Glomerular visceral epithelial cell (primary cell): ENCODE measurements at regions not wholly inside any gene's neighbourhood (a gene's known extent, or its start where the extent isn't known, plus 50 kb on each side); places are given as distances from the start of the nearest gene placed in this dataset.
A peak's percentile ranks its signal among the peaks of the same experiment; 100 is the strongest.
"Not testable (repeated sequence)": the region's sequence is repeated elsewhere in the genome, so short reads cannot be mapped to it uniquely, and the experiment has no call there.

Source experiments
- DNase-seq: peaks from one replicate; pipeline ENCODE4 v3.0.0-alpha.2; 2016; ENCODE audit errors: extremely low spot score

GRCh38 chr2:150211164-150211631 is 276.3 kb downstream of the RND3 start:
- no peak for DNase-seq

DNA sequence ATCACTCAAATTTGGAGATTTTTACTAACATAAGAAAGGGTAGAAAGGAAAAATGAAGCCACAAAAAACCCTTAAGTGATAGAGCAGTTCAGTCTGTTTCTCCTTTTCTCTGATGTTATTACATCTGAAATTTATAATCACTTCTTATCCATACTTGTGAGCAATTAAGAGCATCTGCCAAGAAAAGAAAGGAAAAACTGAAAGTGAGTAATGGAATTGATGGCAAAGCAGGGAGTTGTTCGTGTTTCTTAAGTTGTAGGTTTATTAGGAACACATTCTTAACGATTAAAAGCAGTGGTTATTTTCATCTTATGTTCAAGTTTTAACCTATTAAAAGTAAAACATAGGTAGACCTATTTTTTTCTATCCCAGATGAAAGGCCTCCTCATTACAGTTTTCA is 277.7 kb downstream of the RND3 start:
- no peak for DNase-seq

GRCh38 chr2:150208689-150209088 is 278.8 kb downstream of the RND3 start:
- no peak for DNase-seq

GRCh38 chr2:150207979-150208378 is 279.5 kb downstream of the RND3 start:
- no peak for DNase-seq

GRCh38 chr2:150204451-150204850 is 283.0 kb downstream of the RND3 start:
- peak; percentile 37 for DNase-seq

DNA sequence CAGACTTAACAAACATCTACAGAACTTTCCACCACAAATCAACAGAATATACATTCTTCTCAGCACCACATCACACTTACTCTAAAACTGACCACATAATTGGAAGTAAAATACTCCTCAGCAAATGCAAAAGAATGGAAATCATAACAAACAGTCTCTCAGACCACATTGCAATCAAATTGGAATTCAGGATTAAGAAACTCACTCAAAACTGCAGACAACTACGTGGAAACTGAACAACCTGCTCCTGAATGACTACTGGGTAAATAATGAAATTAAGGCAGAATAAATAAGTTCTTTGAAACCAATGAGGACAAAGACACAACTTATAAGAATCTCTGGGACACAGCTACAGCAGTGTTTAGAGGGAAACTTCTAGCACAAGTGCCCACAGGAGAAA is 292.7 kb downstream of the RND3 start:
- not testable (repeated sequence) for DNase-seq

GRCh38 chr2:150192701-150193100 is 294.8 kb downstream of the RND3 start:
- DNase-seq, result no peak

DNA sequence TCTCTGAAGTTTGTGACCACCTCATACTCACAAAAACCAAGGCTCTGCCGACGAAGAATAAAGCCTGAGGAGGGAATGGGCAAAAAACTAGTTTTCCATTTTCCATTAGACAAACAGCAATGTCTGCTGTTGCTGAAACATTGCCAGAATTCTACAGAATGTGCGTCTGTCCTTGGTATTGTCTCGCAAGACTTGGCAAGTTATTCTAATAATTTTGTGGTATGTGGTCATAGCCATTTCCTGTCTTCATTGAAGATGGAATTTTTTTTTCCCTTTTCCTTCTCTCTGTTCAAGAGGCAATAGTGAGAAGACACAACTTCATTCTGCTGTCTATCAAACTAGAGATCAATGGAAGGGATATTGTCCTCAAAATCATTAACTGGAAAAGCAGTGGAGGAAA is 296.1 kb downstream of the RND3 start:
- peak; percentile 87 for DNase-seq

- DNase-seq, result no peak
Measured at GRCh38 chr2:150190546-150190945, 296.9 kb downstream of the RND3 start.

GRCh38 chr2:150188800-150189199 is 298.7 kb downstream of the RND3 start:
- DNase-seq, result no peak

GRCh38 chr2:150188177-150188576 is 299.3 kb downstream of the RND3 start:
- DNase-seq, result no peak

- DNase-seq, result no peak
Measured at GRCh38 chr2:150182566-150183235, 304.8 kb downstream of the RND3 start.

GRCh38 chr2:150178591-150178990 is 308.9 kb downstream of the RND3 start:
- DNase-seq, result no peak

DNA sequence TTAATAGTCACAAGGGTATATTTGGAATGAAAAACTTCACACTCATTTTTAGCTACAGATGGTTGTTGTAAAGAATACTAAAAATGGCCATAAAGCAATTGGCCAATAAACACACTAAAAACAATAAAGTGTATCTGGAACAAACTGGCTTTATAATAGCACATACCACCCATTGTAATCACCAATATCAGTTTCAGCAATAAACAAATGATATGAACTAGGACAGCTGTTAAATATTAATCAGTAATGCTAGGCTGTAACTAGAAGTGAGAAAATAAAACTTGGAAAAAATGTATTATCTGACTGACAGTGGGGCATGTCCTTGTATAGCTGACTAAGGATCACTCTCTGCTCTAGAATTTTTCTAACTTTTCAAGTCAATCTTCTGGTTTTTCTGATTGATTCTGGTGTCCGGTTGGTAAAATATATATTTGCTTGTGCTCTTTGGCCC is 312.5 kb downstream of the RND3 start:
- no peak for DNase-seq

DNA sequence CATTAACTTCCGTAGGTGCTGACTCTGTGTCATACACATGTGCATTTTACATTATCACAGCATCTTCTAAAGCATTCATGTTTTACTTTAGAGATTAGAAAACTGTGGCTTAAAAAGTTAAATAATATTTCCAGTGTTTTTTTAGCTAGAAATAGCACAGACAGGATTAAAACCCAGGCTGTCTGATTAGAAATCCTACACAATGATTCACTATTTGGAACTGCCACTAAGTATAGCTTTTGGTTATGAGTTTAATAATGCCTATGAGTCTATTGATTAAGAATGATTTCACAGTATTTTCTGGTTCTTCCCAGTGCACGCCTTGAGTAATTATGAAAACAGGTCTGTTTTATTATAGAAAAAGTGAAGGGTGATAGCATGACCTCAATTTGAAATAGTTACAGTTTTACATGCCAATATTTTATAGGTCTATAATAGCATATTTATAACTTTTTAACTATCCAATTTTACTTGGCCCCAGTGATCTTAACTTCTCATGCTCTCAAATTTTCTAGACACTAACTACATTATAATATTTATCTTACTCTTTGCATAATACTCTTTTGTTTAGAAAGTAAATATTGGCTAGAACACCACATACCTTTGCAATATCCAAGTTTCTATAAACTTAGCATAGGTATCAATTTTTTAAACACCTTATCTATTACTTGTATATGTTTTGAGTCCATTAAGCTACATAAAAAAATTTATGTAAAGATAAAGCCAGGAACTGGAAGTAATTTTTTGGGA is 313.2 kb downstream of the RND3 start:
- DNase-seq, result no peak

GRCh38 chr2:150171065-150171548 is 316.4 kb downstream of the RND3 start:
- no peak for DNase-seq

DNA sequence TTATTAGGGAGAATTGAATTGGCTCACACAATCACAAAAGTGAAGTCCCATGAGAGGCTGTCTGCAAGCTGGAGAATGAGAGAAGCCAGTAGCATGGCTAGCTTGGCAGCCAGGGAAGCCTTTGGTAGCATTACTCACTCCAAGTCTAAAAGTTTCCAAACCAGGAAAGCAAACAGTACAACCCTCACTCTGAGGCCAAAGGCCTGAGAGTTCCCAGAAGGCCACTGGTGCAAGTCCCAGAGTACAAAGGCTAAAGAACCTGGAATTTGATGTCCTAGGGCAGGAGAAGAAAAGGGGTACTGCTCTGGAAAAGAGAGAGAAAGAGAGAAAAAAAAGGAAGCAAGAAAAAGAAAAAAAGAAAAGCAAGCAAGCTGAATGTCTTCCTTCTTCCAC is 318.2 kb downstream of the RND3 start:
- no peak for DNase-seq

DNA sequence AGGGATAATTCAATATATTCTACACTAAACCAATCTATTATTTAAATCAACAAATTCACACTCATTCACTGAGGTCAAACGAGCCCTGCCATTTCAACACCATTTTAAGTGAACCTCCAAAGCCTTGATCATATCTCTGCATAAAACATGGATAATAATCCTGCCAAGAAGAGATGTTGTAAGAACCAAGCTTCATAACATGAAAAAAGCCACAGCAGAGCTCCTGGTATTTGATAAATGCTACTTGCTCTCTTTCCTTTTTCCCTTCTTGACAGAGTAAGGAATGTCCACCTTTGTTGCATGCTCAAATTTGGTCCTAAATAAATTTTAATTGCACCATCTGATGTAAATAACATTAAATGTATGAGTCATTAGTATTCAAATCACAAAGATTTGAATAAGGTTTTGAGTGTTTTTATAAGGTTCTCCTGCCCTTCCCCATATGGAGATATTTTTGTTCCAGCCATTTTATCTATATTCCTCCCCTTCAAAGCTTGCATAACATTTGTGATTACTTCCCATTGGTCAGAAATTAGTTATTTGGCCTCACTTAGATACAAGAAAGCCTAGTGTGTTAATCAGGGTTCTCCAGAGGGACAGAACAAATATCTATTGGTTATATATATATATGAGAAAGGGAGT is 318.8 kb downstream of the RND3 start:
- DNase-seq, result no peak

- DNase-seq, result peak; percentile 66
Measured at GRCh38 chr2:150167711-150168110, 319.8 kb downstream of the RND3 start.

DNA sequence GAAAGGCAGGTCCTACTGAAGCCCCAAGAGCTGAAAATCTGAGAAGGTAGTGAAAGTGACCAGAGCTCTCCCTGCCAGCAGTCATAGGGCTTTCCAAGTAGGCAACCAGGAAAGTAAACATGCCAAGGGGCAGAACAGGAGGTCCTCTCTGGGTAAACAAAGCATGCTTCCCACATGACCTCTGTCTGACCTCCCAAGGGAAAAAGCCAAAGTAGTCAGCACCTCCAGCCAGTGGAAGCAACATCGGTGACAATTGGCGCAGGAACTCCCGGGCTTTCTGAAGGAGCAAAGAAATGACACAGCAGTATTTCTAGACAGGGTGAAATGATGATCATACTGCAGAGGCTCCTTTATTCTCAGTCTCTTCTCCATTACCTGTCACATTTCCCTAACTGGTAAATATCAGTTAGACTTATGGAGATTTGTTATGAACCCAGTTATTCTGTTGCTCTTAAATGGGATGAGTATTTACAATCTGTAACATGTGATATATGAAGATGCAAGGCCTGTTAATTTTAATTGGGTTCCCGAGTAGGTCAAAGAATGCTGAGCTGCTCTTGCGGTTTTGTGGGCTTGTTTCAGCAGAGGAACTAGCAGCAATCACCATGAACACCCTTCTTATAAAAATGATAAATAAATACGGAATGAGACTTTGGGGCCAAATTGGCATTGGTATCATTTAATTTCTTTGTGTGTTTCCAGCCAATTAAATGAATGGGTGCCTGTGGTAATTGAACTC is 321.0 kb downstream of the RND3 start:
- DNase-seq, result no peak

DNA sequence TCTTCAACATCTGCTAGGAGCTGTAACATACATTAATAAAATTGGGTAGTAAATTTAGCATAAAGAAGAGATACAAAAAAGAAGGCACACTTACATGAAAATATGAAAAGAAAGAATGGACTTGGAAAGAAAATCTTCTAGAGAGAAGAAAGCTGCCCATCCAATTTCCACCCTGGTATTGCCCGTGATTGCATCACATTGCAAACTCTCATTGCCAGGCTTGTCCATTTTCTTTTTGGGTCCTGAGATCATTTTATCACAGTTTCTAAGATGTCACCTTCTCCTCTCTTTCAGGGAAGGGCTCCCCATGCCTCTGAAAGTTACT is 321.5 kb downstream of the RND3 start:
- no peak for DNase-seq

- no peak for DNase-seq
Measured at GRCh38 chr2:150165442-150165841, 322.0 kb downstream of the RND3 start.
